HG03378 (cell line): ENCODE measurements at regions not wholly inside any gene's neighbourhood (a gene's known extent, or its start where the extent isn't known, plus 50 kb on each side); places are given as distances from the start of the nearest gene placed in this dataset.
"Not testable (repeated sequence)": the region's sequence is repeated elsewhere in the genome, so short reads cannot be mapped to it uniquely, and the experiment has no call there.

ENCODE experiments used
- ATAC-seq: cut with Tn5 transposase; IDR thresholded peaks from one replicate; pipeline ENCODE4 v1.9.1; 2021; ENCODE audit warnings: mild to moderate bottlenecking, moderate library complexity; ENCODE audit not compliant: unreplicated experiment

DNA sequence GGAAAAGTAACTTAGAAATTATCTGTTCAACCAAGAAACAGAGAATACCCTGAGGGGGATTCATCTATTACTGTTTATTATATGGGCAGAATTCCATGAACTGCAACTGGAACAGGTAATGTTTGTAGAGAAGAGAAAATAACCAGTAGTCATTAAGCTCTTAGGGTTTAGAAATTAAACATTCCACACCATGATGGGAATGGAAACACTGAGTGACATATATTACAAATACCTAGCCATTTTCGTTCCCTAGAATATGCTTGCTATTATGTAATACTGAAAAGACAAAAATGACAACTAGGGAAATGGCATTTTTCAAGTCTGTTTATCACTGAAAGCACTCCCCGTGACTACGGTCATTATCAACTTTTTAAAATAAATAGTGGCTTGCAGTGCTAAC is 1007.4 kb downstream of the GATA3 start:
- no peak for ATAC-seq

DNA sequence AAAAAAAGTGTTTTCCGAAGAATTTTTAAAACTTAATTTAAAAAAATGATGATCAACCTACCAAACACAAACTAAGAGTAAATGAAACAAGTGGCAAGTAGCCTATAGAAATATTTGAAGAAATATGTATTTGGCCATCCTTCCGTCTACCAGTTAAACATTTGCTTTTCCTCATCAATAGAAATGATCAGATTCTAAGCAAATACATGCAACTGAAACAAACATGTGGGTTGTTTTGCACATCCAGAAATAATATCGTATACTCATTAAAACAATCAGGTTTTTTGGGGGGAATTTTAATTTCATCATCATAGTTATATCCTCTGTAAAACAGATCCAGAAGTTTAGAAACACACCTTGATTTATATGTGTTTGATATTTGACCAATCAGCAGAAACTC is 1011.7 kb downstream of the GATA3 start:
- ATAC-seq, result no peak

DNA sequence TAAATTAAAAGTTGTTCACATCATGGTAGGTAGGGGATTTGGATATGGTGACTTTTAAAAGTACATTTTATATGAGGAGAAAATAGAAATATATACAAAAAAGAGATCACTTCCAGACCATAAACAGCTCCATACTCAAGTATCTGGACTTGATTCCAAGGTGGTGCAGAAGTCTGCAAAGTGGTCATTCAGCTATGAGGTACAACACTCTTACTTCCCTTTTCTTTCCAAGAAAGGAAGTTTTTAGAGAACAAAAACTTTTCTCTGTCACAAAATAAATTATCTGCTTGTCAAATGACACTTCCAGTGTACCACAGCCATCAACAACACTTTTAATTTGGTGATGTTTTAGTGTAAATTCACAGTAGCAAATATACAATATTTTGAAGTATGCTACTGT is 1013.5 kb downstream of the GATA3 start:
- no peak for ATAC-seq

DNA sequence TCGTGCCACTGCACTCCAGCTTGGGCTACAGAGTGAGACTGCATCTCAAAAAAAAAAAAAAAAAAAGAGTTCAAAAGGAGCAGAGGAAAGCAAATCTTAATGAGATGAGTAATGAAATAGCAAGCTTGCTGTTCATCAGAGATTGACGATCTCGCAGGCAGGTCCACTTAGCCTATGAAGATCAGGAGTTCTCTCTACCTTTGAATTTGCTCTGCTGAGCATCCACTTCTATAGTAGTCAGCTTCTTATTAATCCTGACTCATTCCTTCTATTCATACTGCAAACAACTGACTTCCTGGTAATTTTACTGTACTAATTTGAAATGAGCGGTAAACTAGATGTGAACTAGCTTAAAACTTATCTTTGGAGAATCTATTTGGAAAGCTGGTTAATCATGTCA is 1014.6 kb downstream of the GATA3 start:
- no peak for ATAC-seq

DNA sequence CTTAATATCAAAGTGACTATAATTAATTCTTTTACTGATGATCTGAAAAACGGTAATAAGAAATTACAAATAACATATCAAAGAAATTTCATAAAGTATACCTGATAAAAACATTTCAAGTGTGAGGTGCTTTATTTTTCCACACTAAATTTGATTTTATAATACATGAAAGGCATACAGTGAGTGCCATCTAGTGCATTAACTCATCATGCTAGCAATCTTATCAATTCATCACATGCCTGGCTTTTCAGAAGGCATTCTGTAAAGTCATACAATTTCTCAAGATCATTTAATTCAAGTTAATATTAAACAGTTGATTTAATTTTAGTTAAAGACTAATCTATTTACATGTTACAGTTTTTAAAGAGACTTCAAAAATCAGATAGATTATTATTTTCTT is 1020.9 kb downstream of the GATA3 start:
- no peak for ATAC-seq

DNA sequence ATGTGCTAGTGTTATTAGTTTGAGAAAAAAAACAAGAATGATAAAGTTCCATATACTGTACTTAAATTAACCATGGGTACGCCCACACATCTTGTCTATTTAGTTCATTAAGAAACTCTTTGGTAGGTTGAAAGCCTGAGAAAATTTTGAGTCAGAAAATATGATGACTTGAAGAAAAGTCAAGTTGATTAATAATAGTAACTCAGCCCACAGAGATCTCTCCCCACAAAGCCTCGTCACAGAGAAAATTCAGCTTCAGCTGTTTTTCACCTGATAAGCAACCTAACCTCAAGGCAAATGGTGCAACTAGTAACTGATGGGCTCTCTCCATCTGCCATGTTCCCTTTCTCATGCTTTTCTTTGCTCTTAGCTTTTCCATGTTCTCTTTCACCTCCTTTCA is 1021.6 kb downstream of the GATA3 start:
- ATAC-seq, result no peak

DNA sequence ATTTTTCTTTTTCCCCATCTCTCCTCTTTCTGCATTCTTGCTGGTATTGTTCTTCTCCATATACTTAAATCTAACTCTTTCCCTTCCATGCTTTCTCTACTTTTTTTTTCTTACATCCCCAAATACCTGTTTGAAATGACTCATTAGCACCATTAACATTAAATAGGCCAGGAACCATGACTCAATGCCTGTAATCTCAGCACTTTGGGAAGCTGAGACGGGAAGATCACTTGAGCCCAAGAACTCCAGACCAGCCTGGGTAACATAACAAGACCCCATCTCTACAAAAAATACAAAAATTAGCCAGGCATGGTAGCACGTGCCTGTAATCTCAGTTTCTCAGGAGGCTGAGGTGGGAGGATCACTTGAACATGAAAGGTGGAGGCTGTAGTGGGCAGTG is 1026.8 kb downstream of the GATA3 start:
- no peak for ATAC-seq

DNA sequence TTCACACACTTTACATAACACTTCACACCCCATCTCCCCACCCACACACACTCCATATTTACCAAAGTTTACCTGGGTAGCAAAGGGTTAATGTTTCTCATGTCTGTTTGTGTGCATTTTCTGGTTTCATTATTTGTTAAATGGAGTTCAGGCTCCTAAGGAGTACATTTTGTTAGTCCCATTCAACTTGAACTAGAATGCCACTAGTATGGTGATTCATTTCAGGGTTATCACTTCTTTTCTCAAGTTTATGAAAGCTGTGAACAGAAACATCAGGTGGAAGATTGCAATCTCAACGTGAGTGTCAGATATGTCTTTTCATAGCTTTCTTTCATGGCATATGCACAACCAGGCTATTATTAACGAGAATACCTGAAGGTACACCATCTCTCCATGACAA is 1027.5 kb downstream of the GATA3 start:
- no peak for ATAC-seq

DNA sequence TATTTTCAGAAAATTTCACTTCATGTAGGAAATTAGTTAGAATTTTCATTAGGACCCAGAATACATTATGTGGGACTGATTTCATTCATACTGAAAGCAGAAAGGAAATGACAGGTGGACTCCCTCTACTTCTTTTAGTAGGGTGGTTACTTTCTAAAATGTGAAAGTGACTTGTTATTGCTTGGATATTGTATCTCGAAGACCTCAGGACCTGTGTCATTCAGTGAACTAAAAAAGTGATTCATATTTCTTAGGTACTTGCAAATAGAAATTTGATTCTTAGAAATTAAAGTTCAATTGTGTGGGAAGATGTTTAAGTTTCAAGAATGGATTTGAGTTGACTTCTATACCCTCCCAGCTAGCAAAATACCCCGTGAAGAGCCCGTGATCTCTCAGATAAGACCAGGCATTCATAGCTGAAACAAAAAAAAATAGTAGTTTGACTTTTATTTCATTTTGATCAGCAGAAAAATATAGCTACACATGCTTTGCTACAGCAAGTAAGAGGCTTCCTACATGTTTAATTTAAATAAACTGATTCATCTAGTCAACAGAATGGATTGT is 1037.1 kb downstream of the GATA3 start:
- no peak for ATAC-seq

DNA sequence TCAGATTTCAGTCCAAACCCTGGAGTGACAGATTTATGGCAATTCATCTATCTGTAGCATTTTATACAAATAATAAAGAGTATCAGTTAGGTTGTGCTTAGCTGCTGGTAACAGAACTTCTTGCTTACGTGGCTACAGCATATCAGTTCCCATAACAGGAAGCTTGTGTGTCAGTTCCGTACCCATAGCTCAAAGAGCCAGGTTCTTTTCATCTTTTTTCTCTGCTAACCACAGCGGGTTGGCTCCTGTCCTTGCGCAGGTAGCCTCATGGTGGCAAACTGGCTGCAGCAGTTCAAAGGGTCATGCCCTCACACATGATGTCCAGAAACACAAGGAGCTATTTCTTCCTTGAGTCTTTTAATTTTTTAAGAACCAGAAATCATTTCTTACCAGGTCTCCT is 1041.8 kb downstream of the GATA3 start:
- no peak for ATAC-seq

DNA sequence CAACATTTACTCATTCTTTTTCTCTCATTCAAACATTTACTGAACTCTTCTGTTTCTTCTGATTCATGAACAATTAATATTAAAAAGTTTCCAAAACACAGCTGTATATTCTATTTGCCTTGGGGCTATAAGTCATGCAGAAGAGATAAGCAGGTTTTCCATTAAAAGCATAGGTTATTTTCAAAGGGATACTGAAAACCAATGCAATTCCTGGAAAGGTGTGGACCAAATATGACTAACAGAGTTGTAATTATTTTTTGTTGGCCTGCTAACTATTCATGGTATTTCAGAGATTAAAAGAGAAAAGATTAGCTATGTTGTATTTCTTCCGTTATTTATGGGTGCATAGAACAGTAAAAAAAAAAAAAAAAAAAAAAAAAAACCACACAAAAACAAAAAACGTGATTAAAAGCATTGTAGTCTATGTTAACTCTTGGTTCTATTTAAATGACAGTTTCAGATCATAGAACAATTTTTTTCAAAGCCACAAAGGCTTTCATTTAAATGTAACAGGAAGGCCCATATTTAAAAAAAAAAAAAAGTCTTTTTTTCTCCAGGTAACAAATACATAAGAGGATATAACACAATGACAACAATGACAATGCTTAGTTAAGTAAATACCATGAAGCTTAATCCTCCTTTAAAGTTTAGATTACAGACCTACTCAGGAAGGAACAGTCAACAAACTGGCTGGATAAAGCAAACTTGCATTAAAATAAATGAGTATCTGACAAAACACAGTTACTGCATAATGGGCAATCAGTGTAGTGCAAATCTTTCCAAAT is 1042.9 kb downstream of the GATA3 start:
- ATAC-seq, result no peak

DNA sequence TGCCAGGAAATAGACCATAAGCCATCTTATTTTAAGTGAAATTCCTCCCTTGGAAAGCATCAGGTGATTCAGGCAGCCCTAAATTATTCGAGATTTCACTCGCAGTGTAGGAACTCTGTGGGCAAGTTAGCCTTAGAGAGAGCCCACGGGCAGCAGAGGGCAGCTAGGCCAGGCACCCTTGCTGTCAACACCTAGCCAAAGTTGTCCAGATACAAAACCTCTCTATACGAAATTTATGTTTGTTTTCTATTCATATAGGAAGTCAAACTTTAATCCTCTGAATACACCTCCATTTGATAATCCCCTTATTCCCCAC is 1043.5 kb downstream of the GATA3 start:
- ATAC-seq, result no peak

DNA sequence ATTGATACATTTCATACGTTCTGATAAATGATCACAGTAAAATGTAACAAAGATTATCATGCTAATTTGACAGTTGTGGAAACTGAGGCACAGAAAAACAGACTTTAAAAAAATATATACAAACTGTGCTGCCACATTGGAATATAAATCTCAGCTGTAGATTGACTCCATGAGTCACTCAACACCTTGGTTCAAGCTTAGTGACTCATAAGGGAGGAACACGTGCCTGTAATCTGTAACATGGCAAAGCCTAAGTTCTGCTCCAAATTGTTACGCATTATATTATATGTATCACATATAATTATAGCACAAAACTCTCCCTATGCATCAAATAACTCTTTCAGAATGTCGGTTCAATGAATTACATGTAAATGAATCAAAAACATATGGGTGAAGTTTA is 1047.5 kb downstream of the GATA3 start:
- no peak for ATAC-seq

DNA sequence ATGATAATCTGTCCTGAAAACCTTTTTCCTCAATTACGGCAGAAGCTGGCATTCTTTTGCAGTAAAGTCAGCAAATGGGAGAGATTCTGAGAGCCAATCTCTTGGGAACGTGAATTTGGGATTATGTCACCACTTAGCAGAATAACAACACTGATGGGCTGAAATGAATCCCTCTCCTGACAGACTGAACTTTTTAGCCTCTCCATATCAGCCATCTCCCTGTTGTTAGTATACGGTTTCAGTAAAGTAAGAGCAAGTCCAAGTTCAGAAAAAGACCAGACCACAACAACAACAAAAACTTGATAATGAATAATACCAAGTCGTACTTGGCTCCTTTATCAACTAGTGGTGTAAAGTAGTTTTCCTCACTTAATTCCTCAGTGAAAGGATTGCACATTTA is 1048.8 kb downstream of the GATA3 start:
- ATAC-seq, result no peak

DNA sequence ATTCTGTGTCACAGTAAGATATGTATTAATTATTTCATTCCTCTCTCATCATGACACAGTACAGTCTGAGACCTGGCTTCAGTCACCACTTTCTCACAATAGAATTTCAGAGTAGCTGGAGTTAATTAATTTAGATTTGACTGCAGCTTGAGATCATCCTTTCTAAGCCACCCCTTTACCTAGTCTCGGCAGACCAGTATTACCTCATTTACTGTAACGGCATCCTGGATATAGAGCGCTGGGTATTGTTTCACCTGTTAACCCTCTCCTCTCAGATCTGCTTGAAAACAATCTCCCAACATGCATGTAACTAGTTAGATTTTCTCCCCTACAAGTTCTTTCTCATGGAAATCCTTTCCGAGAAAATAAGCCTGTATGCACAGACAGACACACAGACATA is 1057.5 kb downstream of the GATA3 start:
- no peak for ATAC-seq

DNA sequence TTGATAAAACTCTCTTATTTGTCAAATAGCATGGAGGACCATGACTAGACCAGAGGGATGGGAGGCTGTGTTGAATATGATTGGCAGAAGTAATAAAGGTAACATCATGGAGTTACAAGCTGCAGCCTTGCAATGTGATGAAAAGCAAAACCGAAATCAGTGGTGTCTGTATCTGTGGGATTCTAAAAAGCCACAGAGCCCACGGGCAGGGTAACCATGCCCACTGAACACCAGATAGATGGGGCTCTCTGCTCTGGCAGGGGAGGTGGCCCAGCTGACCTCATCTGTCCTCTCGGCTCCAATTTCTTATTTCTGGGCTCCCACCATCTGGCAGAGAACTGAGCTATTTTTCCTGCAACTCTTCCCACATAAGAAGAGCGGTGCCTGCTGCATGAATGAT is 1072.2 kb downstream of the GATA3 start:
- ATAC-seq, result no peak

DNA sequence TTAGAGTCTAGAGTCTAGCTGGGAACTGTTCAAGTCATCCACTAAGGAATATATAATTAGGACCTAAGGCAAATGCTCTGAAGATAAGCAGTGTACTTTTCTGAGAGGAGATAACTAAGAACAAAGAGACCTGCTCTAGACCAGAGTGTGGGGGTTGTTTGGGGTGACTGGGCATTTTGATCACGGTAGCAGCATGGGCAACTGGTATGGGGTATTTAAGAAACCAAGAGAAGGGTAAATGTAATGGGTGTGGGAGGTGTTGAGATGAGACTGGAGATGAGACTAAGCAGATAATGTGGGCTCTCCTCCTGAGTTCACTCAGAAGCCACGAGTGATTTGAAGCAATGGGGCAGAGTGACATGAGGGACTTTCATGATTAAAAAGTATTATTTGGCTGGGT is 1082.9 kb downstream of the GATA3 start:
- ATAC-seq, result no peak

DNA sequence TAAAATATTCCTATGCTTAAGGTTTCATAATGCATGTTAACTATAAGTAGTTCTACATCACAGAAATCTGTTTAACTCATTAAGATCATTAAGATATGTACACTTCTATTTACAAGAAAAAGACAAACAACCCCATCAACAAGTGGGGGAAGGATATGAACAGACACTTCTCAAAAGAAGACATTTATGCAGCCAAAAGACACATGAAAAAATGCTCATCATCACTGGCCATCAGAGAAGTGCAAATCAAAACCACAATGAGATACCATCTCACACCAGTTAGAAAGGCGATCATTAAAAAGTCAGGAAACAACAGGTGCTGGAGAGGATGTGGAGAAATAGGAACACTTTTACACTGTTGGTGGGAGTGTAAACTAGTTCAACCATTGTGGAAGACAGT is 1084.3 kb downstream of the GATA3 start:
- not testable (repeated sequence) for ATAC-seq

DNA sequence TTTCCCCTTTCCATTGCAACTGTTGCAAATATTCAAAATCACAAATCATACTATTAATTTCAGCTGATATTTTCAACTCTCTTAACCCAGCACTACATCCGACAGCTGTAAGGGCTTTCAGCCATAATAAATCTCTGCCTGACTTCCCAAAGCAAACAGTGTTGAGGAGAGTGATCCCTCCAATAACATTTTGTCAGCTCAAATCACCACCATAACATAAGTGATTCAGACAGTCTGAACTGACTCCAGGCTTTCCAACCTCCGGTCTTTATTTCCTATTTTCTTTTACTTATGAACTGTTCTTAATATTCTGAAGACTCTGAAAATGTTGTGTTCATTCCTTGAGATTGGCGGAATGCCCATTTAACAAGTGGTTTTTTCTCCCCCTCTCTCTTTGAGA is 1085.9 kb downstream of the GATA3 start:
- ATAC-seq, result no peak

DNA sequence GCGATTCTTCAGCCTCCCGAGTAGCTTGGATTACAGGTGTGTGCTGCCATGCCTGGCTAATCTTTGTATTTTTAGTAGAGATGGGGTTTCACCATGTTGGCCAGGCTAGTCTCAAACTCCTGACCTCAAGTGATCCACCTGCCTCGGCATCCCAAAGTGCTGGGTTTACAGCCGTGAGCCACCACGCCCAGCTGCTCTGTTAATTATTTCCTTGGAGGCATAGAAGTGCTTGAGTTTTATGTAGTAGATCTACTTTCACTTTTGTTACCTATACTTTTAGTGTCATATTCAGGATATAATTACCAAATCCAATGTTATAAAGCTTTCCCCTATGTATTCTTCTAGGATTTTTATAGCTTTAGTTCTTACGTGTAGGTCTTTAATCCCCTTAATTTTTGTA is 1093.0 kb downstream of the GATA3 start:
- no peak for ATAC-seq

DNA sequence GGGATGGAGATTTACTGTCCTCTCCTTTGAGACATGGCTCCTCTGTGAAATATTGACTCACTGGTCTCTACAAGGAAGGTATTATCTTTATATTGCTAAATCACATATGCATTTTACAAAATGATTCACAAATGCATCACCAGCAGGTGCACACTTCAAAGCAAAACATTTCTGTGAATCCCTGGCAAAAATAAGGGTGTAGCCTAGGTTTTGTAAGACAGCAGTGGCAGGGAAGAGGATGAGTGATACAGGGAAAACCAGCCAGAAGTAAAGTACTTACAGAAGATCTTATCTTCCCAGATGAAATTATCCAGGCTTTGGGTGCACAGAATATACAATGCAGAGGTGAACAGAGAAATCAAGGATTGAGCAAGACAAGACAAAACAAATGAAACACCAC is 1094.6 kb downstream of the GATA3 start:
- no peak for ATAC-seq

DNA sequence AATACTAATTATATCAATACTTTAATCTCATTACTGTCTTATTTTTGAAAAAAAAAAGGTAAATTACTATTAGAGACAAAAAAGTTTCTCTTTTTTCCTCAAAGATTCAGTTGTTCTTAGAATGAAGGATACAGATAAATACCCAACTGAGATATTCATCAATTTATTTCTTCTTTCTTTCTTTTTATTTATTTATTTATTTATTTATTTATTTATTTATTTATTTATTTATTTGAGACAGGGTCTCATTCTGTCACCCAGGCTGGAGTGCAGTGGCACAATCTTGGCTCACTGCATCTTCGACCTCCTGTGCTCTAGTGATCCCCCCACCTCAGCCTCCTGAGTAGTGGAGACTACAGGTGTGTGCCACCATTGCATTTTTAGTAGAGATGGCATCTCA is 1098.6 kb downstream of the GATA3 start:
- ATAC-seq, result not testable (repeated sequence)

DNA sequence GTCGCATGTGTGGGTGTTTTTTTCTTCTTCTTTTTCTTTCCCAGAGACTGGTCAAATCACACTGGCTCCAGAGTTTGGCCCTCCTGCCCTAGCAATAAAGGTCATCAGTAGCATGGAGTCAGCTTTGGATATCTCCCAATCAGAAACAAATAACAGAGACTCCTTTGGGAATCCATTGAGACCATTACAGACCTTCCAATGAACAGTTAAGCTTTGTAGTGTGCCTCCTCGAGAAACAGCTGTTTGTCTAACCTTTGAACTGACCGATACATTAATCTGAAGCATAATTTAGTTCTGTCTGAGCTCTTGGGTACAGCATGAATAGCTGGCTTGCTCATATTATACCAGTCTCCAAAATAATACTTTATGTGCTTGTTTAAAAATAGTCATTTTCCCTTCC is 1103.2 kb downstream of the GATA3 start:
- ATAC-seq, result no peak
